HG03280 (cell line): ENCODE measurements at regions not wholly inside any gene's neighbourhood (a gene's known extent, or its start where the extent isn't known, plus 50 kb on each side); places are given as distances from the start of the nearest gene placed in this dataset.

Experiments
- ATAC-seq: cut with Tn5 transposase; IDR thresholded peaks from one replicate; pipeline ENCODE4 v1.9.1; 2021; ENCODE audit warnings: mild to moderate bottlenecking, moderate library complexity; ENCODE audit not compliant: unreplicated experiment

- ATAC-seq = no peak
Observed at GRCh38 chr5:82855893-82856550, 221.2 kb downstream of the TMEM167A start.

GRCh38 chr5:82854956-82855355, 222.2 kb downstream of the TMEM167A start:
- no peak for ATAC-seq

- ATAC-seq = no peak
Observed at GRCh38 chr5:82851471-82851870, 225.7 kb downstream of the TMEM167A start.

GRCh38 chr5:82850393-82850792, 226.8 kb downstream of the TMEM167A start:
- no peak for ATAC-seq

- no peak for ATAC-seq
Observed at GRCh38 chr5:82849885-82850284, 227.3 kb downstream of the TMEM167A start.

- no peak for ATAC-seq
Observed at GRCh38 chr5:82847562-82847961, 229.6 kb downstream of the TMEM167A start.

GRCh38 chr5:82839881-82840280, 237.3 kb downstream of the TMEM167A start:
- ATAC-seq = no peak

GRCh38 chr5:82835488-82835887, 241.7 kb downstream of the TMEM167A start:
- no peak for ATAC-seq

GRCh38 chr5:82834151-82834550, 243.0 kb downstream of the TMEM167A start:
- no peak for ATAC-seq

- ATAC-seq = no peak
Observed at GRCh38 chr5:82833277-82833676, 243.9 kb downstream of the TMEM167A start.

GRCh38 chr5:82832445-82832844, 244.7 kb downstream of the TMEM167A start:
- ATAC-seq = no peak

- ATAC-seq = no peak
Observed at GRCh38 chr5:82828211-82828610, 249.0 kb downstream of the TMEM167A start.

GRCh38 chr5:82827651-82828050, 249.5 kb downstream of the TMEM167A start:
- no peak for ATAC-seq

GRCh38 chr5:82822634-82822927, 254.6 kb downstream of the TMEM167A start:
- no peak for ATAC-seq

GRCh38 chr5:82821846-82822633, 255.2 kb downstream of the TMEM167A start:
- no peak for ATAC-seq

- ATAC-seq = peak; percentile 91
Observed at GRCh38 chr5:82820961-82821845, 256.0 kb downstream of the TMEM167A start.

- ATAC-seq = no peak
Observed at GRCh38 chr5:82820188-82820587, 257.0 kb downstream of the TMEM167A start.

- ATAC-seq = no peak
Observed at GRCh38 chr5:82817897-82818676, 259.1 kb downstream of the TMEM167A start.

GRCh38 chr5:82816926-82817325, 260.3 kb downstream of the TMEM167A start:
- ATAC-seq = no peak

- no peak for ATAC-seq
Observed at GRCh38 chr5:82815871-82816270, 261.3 kb downstream of the TMEM167A start.

- ATAC-seq = no peak
Observed at GRCh38 chr5:82813861-82814260, 263.3 kb downstream of the TMEM167A start.
